Neuronal stem cell (in vitro differentiated cells): ENCODE measurements at regions not wholly inside any gene's neighbourhood (a gene's known extent, or its start where the extent isn't known, plus 50 kb on each side); places are given as distances from the start of the nearest gene placed in this dataset.

Source experiments
- DNase-seq: peaks from one replicate; pipeline ENCODE4 v3.0.0-alpha.2; 2013; ENCODE audit warnings: low spot score
- H2AFZ ChIP-seq: one replicate; pipeline ENCODE4 v1.6.1; 2013; ENCODE audit warnings: mild to moderate bottlenecking, low read length, inconsistent platforms
- H2AK5ac ChIP-seq: 2 replicates; pipeline ENCODE4 v1.6.1; 2013; ENCODE audit warnings: low read depth, mild to moderate bottlenecking, inconsistent platforms, low read length, moderate library complexity, mixed read lengths
- H2BK120ac ChIP-seq: 2 replicates; pipeline ENCODE4 v1.6.1; 2013; ENCODE audit warnings: low read depth, mild to moderate bottlenecking, inconsistent platforms, low read length, moderate library complexity, mixed read lengths
- H2BK12ac ChIP-seq: one replicate; pipeline ENCODE4 v1.6.1; 2013; ENCODE audit warnings: low read length, inconsistent platforms
- H2BK15ac ChIP-seq: 2 replicates; pipeline ENCODE4 v1.6.1; 2013; ENCODE audit warnings: mild to moderate bottlenecking, low read length, inconsistent platforms, mixed read lengths
- H2BK5ac ChIP-seq: one replicate; pipeline ENCODE4 v1.6.1; 2013; ENCODE audit warnings: inconsistent platforms, mild to moderate bottlenecking, low read length, moderate library complexity
- H3K14ac ChIP-seq: one replicate; pipeline ENCODE4 v1.6.1; 2013; ENCODE audit warnings: low read length, inconsistent platforms
- H3K18ac ChIP-seq: 2 replicates; pipeline ENCODE4 v1.6.1; 2013; ENCODE audit warnings: low read length, inconsistent platforms
- H3K23ac ChIP-seq: 2 replicates; pipeline ENCODE4 v1.6.1; 2013; ENCODE audit warnings: low read depth, mild to moderate bottlenecking, mixed read lengths, low read length, inconsistent platforms; ENCODE audit not compliant: poor library complexity
- H3K27ac ChIP-seq: replicated peaks from 3 replicates; pipeline ENCODE4 v1.5.1; 2013; ENCODE audit warnings: low read length, inconsistent platforms
- H3K27me3 ChIP-seq, 3 experiments: 2 replicates each; pipeline ENCODE4 v1.6.1; 2013; ENCODE audit warnings: low read length in 3 of 3, mild to moderate bottlenecking in 2 of 3, inconsistent platforms in 1 of 3, low read depth in 1 of 3, mixed read lengths in 1 of 3, moderate library complexity in 1 of 3; ENCODE audit not compliant: control insufficient read depth in 3 of 3, insufficient read depth in 3 of 3
- H3K36me3 ChIP-seq, 2 donors: replicated peaks in 1 of 2; 2 replicates each; pipeline ENCODE4 v1.6.1; 2013; ENCODE audit warnings: low read length in 2 of 2; ENCODE audit not compliant: control insufficient read depth in 2 of 2, insufficient read depth in 2 of 2
- H3K4ac ChIP-seq: 2 replicates; pipeline ENCODE4 v1.6.1; 2013; ENCODE audit warnings: inconsistent platforms, mild to moderate bottlenecking, low read length, moderate library complexity
- H3K4me1 ChIP-seq, 2 donors: 1 replicate in 1 of 2; 2 replicates in 1 of 2; pipeline ENCODE4 v1.6.1; 2013; ENCODE audit warnings: low read length in 2 of 2, low read depth in 1 of 2; ENCODE audit not compliant: control insufficient read depth in 2 of 2, insufficient read depth in 1 of 2
- H3K4me2 ChIP-seq: one replicate; pipeline ENCODE4 v1.6.1; 2013; ENCODE audit warnings: mild to moderate bottlenecking, low read length, inconsistent platforms; ENCODE audit not compliant: insufficient read depth, poor library complexity, severe bottlenecking
- H3K4me3 ChIP-seq, 2 donors: 2 replicates each; pipeline ENCODE4 v1.5.1; 2013; ENCODE audit warnings: low read length in 2 of 2, mild to moderate bottlenecking in 2 of 2, inconsistent platforms in 1 of 2, moderate library complexity in 1 of 2
- H3K79me1 ChIP-seq: one replicate; pipeline ENCODE4 v1.6.1; 2013; ENCODE audit warnings: low read depth, mild to moderate bottlenecking, inconsistent platforms, low read length, moderate library complexity
- H3K9ac ChIP-seq: one replicate; pipeline ENCODE4 v1.6.1; 2013; ENCODE audit warnings: mild to moderate bottlenecking, low read depth, low read length, inconsistent platforms; ENCODE audit not compliant: poor library complexity
- H3K9me3 ChIP-seq, 2 donors: replicated peaks in 1 of 2; 2 replicates each; pipeline versions ENCODE3 to v1.6.1; 2013; ENCODE audit warnings: low read length in 2 of 2, mild to moderate bottlenecking in 2 of 2, inconsistent platforms in 1 of 2, low read depth in 1 of 2, mixed read lengths in 1 of 2, moderate library complexity in 1 of 2; ENCODE audit not compliant: control insufficient read depth in 2 of 2, insufficient read depth in 1 of 2
- H4K8ac ChIP-seq: one replicate; pipeline ENCODE4 v1.6.1; 2013; ENCODE audit warnings: low read depth, mild to moderate bottlenecking, inconsistent platforms, low read length, moderate library complexity
- H4K91ac ChIP-seq: one replicate; pipeline ENCODE4 v1.6.1; 2013; ENCODE audit warnings: low read length, low read depth, mild to moderate bottlenecking, inconsistent platforms; ENCODE audit not compliant: poor library complexity
- WGBS, 2 donors: extraction: QIAGEN DNeasy Blood & Tissue Kit; methylation state at CpG; one replicate each; pipeline ENCODE4 v1.1.7; 2013; ENCODE audit warnings: missing lambda C conversion rate in 2 of 2, mixed read lengths in 1 of 2; ENCODE audit not compliant: insufficient read length in 2 of 2, insufficient replicate concordance in 1 of 2; ENCODE audit errors: extremely low coverage in 2 of 2; 5-methylcytosine and 5-hydroxymethylcytosine counted together

DNA sequence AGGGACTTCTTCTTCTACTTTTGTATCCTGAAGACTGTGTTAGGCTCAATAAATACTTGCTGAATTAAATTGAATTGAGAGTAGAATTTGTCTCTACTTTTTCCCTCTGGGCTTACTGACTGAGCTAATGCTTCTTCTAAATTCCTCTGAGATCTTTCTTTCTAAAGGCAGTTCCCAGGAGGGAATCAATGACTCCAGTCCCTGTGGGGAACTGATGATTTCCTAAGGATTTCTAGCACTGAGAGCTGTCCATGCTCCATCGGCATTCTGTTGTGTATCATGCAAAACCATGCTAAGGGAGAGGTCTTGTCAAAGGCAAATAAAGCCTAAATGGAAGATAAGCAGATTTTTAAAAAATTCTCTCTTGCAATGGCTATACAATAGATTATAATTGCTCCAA, 148.8 kb upstream of the KIRREL3 start:
- H4K8ac ChIP-seq = no peak overlapping the region
- no peaks in the 10 kb centered on the region for H3K4me1 ChIP-seq
- no CpG with 5 or more reads among the region's 1 CpG for WGBS, 2 donors
- H2BK5ac ChIP-seq = no peak overlapping the region
- H2BK12ac ChIP-seq = no peak overlapping the region
- no peaks in the 10 kb centered on the region for H3K36me3 ChIP-seq
- H2BK120ac ChIP-seq = no peak overlapping the region
- H3K9ac ChIP-seq = no peak overlapping the region
- H3K79me1 ChIP-seq = no peaks in the 10 kb centered on the region
- no peak overlapping the region for H4K91ac ChIP-seq
- no peak overlapping the region for H3K14ac ChIP-seq
- no peak for DNase-seq
- no peak overlapping the region for H2AK5ac ChIP-seq
- H3K27ac ChIP-seq = no peak overlapping the region
- no peak overlapping the region for H3K23ac ChIP-seq
- no peak overlapping the region for H3K4me2 ChIP-seq
- no peak overlapping the region for H2BK15ac ChIP-seq
- no peak overlapping the region for H3K4ac ChIP-seq
- no peak overlapping the region for H3K18ac ChIP-seq
- no peaks in the 10 kb centered on the region for H3K9me3 ChIP-seq
- H3K4me3 ChIP-seq = no peak overlapping the region
- H2AFZ ChIP-seq = no peak overlapping the region
- H3K27me3 ChIP-seq = no peaks in the 10 kb centered on the region

DNA sequence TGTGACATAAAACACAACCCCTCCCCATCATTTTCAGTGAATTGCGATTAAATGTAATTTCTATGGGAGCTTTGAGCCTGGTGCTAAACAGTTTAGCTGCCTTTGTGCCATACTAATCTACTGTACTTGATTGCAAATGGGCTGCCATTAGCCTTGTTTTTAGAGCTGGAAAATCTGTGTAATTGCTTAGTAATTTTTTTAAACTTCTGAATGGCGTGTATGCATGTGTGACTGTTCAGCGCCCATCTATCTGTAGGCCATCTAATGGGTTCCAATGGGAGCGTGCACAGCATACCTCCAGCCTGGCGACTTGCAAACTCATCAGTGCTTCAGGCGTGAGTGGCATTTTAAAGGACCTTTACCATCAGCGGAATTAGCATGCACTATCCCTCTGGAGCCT, 142.7 kb upstream of the KIRREL3 start:
- H3K18ac ChIP-seq = no peak overlapping the region
- H3K27ac ChIP-seq = no peak overlapping the region
- H3K4ac ChIP-seq = no peak overlapping the region
- no peak overlapping the region for H3K4me2 ChIP-seq
- no peak overlapping the region for H3K23ac ChIP-seq
- H2BK12ac ChIP-seq = no peak overlapping the region
- H3K4me3 ChIP-seq = no peak overlapping the region
- H3K4me1 ChIP-seq = no peaks in the 10 kb centered on the region
- H3K27me3 ChIP-seq = no peaks in the 10 kb centered on the region
- no peak overlapping the region for H2BK15ac ChIP-seq
- H3K9me3 ChIP-seq = no peaks in the 10 kb centered on the region
- no peak overlapping the region for H4K8ac ChIP-seq
- H2BK5ac ChIP-seq = no peak overlapping the region
- DNase-seq = no peak
- WGBS, 2 donors = no CpG with 5 or more reads among the region's 7 CpGs
- no peak overlapping the region for H3K9ac ChIP-seq
- H2BK120ac ChIP-seq = no peak overlapping the region
- H3K14ac ChIP-seq = no peak overlapping the region
- no peak overlapping the region for H2AFZ ChIP-seq
- H2AK5ac ChIP-seq = no peak overlapping the region
- no peak overlapping the region for H4K91ac ChIP-seq
- H3K79me1 ChIP-seq = no peaks in the 10 kb centered on the region
- H3K36me3 ChIP-seq = no peaks in the 10 kb centered on the region

DNA sequence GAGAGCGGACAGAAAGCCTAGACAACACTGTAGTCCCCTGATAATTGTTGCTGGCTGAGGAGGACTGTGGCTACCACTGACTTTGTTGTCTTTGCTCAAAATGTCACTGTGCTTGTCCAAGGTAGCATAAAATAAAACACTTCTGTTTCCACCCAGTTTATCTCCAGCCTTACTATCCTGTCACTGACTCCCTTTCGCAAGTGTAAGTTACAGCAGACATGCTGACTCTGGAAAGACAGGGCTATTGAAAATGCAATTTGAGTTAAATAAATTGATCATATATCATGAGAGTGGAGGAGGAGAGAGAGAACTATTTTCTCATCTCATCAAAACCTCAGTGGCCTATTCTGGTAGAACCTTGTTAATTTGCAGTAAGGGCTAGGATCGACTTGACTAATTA, 138.0 kb upstream of the KIRREL3 start:
- no CpG with 5 or more reads among the region's 3 CpGs for WGBS, 2 donors
- Histone ChIP-seq H2BK15ac (no peak overlapping the region), H3K4me2 (no peak overlapping the region), H3K14ac (no peak overlapping the region), H3K4ac (no peak overlapping the region), H2AK5ac (no peak overlapping the region), H2BK12ac (no peak overlapping the region), H3K36me3 (no peaks in the 10 kb centered on the region), H4K91ac (no peak overlapping the region), H3K79me1 (no peaks in the 10 kb centered on the region), H4K8ac (no peak overlapping the region), H3K4me1 (no peaks in the 10 kb centered on the region), H2BK120ac (no peak overlapping the region), H3K18ac (no peak overlapping the region), H3K9ac (no peak overlapping the region), H2AFZ (no peak overlapping the region), H3K23ac (no peak overlapping the region), H2BK5ac (no peak overlapping the region), H3K4me3 (no peak overlapping the region), H3K27ac (no peak overlapping the region), H3K9me3 (no peaks in the 10 kb centered on the region), H3K27me3 (no peaks in the 10 kb centered on the region)
- no peak for DNase-seq

DNA sequence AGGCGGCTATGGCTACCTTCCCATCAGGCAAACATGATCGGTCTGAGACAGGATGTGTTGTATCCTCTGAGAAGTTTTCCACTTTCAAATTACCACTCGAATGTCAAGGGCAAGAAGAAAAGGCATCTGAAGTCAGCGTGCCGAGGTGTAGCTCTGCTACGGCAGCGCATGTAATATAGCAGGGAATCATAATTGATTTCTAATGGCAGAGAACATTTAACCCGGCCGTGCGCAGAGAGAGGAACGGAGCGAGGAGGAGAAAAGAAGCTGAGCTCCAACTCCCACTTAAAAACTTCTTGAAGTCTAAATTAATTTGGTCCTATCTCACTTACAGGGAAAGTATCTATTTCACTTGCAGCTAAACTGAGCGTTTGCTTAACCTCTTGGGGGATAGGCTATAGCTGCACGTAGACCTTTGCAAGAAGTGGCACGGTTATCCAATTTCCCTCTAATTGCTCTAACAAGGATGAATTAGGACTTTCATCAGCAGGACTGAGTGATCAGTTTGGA, 137.3 kb upstream of the KIRREL3 start:
- Histone ChIP-seq H3K4me2 (no peak overlapping the region), H2BK120ac (no peak overlapping the region), H3K9me3 (no peaks in the 10 kb centered on the region), H2BK15ac (no peak overlapping the region), H2AK5ac (no peak overlapping the region), H4K8ac (no peak overlapping the region), H3K36me3 (no peaks in the 10 kb centered on the region), H3K23ac (no peak overlapping the region), H2AFZ (no peak overlapping the region), H2BK12ac (no peak overlapping the region), H3K9ac (no peak overlapping the region), H3K4me1 (no peaks in the 10 kb centered on the region), H3K4me3 (no peak overlapping the region), H3K18ac (no peak overlapping the region), H2BK5ac (no peak overlapping the region), H3K14ac (no peak overlapping the region), H4K91ac (no peak overlapping the region), H3K27ac (no peak overlapping the region), H3K4ac (no peak overlapping the region), H3K79me1 (no peaks in the 10 kb centered on the region), H3K27me3 (no peaks in the 10 kb centered on the region)
- WGBS, 2 donors = no CpG with 5 or more reads among the region's 15 CpGs
- DNase-seq = no peak
